GM12864 (cell line): ENCODE measurements at regions not wholly inside any gene's neighbourhood (a gene's known extent, or its start where the extent isn't known, plus 50 kb on each side); places are given as distances from the start of the nearest gene placed in this dataset.
A peak's percentile ranks its signal among the peaks of the same experiment; 100 is the strongest.

Experiments
- DNase-seq: peaks from one replicate; pipeline ENCODE4 v3.0.0-alpha.2; 2011; ENCODE audit warnings: low read depth
- H3K4me3 ChIP-seq: 2 replicates; pipeline ENCODE4 v1.5.1; 2011; ENCODE audit warnings: mild to moderate bottlenecking, low read depth, low read length, control low read depth
- TF ChIP-seq, protein P1 (sequence below): IDR thresholded peaks from 2 replicates; pipeline ENCODE4 v1.5.1; 2011; ENCODE audit warnings: low read depth, mild to moderate bottlenecking, moderate library complexity, low read length, control low read depth, inconsistent platforms; ENCODE audit errors: missing control alignments

DNA sequence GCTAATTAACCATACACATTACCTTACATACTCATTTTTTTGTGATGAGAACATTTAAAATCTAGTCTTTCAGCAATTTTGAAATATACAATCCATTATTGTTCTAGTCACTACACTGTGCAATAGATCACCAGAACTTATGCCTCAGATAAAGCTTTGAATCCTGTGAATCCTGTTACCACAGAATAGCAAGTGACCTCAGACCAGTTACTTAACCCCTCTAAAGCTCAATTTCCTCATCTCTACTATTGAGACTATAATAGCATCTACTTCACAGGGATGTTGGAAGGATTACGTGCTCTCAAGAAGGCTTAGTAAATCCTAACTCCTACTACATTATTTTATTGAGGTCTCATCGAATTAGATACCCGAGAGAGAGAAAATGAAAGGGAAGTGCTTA lies 60.2 kb upstream of the PIP5K1B start:
- TF ChIP-seq, protein P1, sequence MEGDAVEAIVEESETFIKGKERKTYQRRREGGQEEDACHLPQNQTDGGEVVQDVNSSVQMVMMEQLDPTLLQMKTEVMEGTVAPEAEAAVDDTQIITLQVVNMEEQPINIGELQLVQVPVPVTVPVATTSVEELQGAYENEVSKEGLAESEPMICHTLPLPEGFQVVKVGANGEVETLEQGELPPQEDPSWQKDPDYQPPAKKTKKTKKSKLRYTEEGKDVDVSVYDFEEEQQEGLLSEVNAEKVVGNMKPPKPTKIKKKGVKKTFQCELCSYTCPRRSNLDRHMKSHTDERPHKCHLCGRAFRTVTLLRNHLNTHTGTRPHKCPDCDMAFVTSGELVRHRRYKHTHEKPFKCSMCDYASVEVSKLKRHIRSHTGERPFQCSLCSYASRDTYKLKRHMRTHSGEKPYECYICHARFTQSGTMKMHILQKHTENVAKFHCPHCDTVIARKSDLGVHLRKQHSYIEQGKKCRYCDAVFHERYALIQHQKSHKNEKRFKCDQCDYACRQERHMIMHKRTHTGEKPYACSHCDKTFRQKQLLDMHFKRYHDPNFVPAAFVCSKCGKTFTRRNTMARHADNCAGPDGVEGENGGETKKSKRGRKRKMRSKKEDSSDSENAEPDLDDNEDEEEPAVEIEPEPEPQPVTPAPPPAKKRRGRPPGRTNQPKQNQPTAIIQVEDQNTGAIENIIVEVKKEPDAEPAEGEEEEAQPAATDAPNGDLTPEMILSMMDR: no peak
- H3K4me3 ChIP-seq: no peak overlapping the region
- no peak for DNase-seq

DNA sequence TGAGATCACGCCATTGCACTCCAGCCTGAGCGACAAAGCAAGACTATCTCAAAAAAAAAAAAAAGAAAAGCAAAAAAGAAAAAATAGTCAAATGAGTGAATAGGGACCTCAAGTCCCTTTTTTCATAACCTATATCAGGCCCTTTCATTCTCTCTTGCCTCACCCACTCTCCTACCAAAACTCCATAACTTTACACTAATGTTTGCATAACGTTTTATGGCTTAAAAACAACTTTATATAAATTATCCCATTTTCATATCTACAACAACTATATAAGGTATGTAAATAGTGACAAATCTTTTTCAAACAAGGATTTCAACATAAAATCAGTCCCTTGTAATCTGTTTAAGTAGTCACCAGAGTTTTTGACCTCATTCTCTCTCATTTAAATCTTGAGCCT lies 56.9 kb upstream of the PIP5K1B start:
- no peak for DNase-seq
- TF ChIP-seq, protein P1: no peak

DNA sequence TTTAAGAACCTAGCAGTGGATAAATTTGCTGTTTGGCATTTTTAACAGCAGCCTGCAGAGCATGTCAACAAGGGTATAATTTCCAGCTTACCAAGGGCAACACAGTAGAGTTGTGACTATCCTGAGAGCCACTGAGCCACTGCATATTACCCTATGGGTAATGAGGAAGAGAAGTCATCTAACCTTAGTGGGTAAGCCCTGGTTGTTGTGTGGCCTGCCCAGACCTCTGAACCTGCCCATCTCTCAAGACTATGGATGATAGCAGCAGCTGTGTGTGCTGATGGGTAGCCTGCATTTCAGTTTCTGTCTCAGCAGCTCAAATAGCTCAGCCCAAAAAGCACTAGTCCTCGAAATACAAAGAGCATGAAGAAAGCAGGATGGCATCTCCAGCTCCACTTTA lies 56.1 kb upstream of the PIP5K1B start:
- no peak for DNase-seq
- TF ChIP-seq, protein P1: no peak
- H3K4me3 ChIP-seq: no peak overlapping the region

More for the DNA sequence above, 56.9 kb upstream of the PIP5K1B start:
- H3K4me3 ChIP-seq: no peak overlapping the region

DNA sequence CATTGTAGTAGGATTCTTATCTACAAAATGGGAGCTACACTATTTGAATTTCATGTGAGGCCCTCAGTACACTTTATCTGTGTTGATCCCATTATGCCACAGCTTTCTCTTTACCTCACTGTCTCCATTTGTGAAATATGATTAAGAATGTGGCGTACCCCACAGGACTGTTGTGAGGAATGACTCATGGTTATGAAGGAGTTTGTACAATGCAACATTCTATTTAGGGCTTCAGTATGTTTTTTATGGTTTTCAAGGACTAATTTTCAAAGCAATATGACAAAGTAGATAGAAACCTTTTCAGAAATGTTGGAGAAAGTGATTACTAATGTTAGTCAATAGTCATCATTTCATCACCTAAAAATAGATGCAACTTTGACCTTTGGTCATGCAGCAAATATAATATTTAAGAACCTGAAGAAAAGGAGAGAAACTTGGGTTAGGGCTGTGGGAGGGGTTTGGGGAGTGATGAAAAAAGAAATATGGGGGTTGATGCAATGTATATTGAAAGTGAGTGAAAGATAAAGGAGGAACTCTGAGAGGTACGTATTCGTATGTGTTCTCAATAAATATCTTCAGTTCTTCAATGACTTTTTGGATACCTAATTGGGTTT lies 53.7 kb upstream of the PIP5K1B start:
- no peak for DNase-seq
- TF ChIP-seq, protein P1: no peak

DNA sequence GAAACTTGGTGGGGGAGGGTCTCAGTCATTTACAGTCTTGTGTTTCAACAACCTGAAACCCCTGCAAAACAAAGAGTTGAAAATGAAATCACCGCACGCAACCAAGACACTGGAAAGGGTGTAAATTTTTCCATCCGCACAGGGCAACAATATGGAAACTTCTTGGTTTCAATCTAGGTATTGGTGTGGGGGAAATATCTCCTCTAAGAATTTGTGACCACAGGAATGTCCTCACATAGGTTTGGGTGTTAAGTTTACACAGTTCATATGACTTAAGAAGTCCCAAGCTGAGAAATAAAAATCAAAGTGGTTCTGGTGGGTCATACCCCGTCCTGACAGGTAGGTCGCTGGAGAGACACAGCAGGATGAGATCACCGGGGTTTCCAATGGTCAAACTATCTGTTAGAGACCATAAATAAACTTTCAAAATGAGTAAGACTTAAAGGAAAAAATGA lies 51.9 kb upstream of the PIP5K1B start:
- no peak overlapping the region for H3K4me3 ChIP-seq
- TF ChIP-seq, protein P1: peak; percentile 16
- peak; percentile 79 for DNase-seq

More for the DNA sequence above, 53.7 kb upstream of the PIP5K1B start:
- no peak overlapping the region for H3K4me3 ChIP-seq

DNA sequence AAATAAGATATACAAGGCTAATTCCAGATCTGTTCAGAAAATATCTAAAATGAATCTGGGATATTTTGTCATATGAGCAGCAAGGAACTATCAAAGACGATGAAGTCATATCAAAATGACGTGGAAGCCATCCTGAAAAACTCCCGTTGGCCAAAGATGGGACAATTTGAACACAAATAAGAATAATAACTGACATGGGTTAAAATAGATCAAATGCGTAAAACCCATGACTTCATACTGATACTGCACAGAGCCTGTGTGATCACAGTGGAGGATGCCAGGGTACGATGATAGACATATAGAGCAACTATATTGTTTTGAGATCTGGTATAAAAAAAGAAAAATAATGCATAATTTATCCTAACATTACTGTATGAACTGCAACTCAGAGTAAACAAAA lies 51.0 kb upstream of the PIP5K1B start:
- H3K4me3 ChIP-seq: no peak overlapping the region
- DNase-seq: no peak
- TF ChIP-seq, protein P1: no peak
